Fibroblast of mammary gland (primary cell): ENCODE measurements at regions not wholly inside any gene's neighbourhood (a gene's known extent, or its start where the extent isn't known, plus 50 kb on each side); places are given as distances from the start of the nearest gene placed in this dataset.
A peak's percentile ranks its signal among the peaks of the same experiment; 100 is the strongest.

Experiments used
- DNase-seq: peaks from one replicate; pipeline ENCODE4 v3.0.0-alpha.2; 2010; ENCODE audit warnings: low read depth
- H3K4me3 ChIP-seq: 2 replicates; pipeline ENCODE4 v1.5.1; 2011; ENCODE audit warnings: low read depth, mild to moderate bottlenecking, low read length, moderate library complexity; ENCODE audit not compliant: control insufficient read depth
- CTCF ChIP-seq: conservative IDR thresholded peaks from 2 replicates; pipeline ENCODE4 v1.5.1; 2011; ENCODE audit warnings: low read depth, low read length, inconsistent platforms; ENCODE audit not compliant: control insufficient read depth, insufficient read depth

GRCh38 chr14:84084056-84084630 is 1445.8 kb upstream of the FLRT2 start:
- H3K4me3 ChIP-seq, result no peak overlapping the region
- TF ChIP-seq CTCF, result no peak
- DNase-seq, result no peak

- no peak for DNase-seq
- TF ChIP-seq CTCF, result no peak
These were observed 1444.5 kb upstream of the FLRT2 start for GRCh38 chr14:84085493-84085892.

GRCh38 chr14:84086714-84087113 is 1443.2 kb upstream of the FLRT2 start:
- H3K4me3 ChIP-seq, result no peak overlapping the region
- no peak for DNase-seq
- no peak for TF ChIP-seq CTCF

More at GRCh38 chr14:84085493-84085892, 1444.5 kb upstream of the FLRT2 start:
- no peak overlapping the region for H3K4me3 ChIP-seq

- H3K4me3 ChIP-seq, result no peak overlapping the region
- peak; percentile 30 for DNase-seq
- no peak for TF ChIP-seq CTCF
These were observed 1441.9 kb upstream of the FLRT2 start for GRCh38 chr14:84087986-84088531.

- H3K4me3 ChIP-seq, result no peak overlapping the region
- TF ChIP-seq CTCF, result no peak
- no peak for DNase-seq
These were observed 1439.1 kb upstream of the FLRT2 start for GRCh38 chr14:84090837-84091236.

GRCh38 chr14:84095681-84096080 is 1434.3 kb upstream of the FLRT2 start:
- no peak for TF ChIP-seq CTCF
- DNase-seq, result no peak

More at GRCh38 chr14:84095681-84096080, 1434.3 kb upstream of the FLRT2 start:
- H3K4me3 ChIP-seq, result no peak overlapping the region
